HG03175 (cell line): ENCODE measurements at regions not wholly inside any gene's neighbourhood (a gene's known extent, or its start where the extent isn't known, plus 50 kb on each side); places are given as distances from the start of the nearest gene placed in this dataset.

ENCODE experiments used
- ATAC-seq: cut with Tn5 transposase; IDR thresholded peaks from one replicate; pipeline ENCODE4 v1.9.1; 2021; ENCODE audit warnings: mild to moderate bottlenecking, moderate library complexity; ENCODE audit not compliant: unreplicated experiment

- no peak for ATAC-seq
Observed at GRCh38 chr1:96234299-96234698, 487.3 kb upstream of the PTBP2 start.

- ATAC-seq = peak; percentile 66
Observed at GRCh38 chr1:96236156-96236739, 485.3 kb upstream of the PTBP2 start.

- no peak for ATAC-seq
Observed at GRCh38 chr1:96238426-96238825, 483.2 kb upstream of the PTBP2 start.

GRCh38 chr1:96240438-96240837, 481.1 kb upstream of the PTBP2 start:
- ATAC-seq = no peak

- no peak for ATAC-seq
Observed at GRCh38 chr1:96253246-96254035, 468.1 kb upstream of the PTBP2 start.

- ATAC-seq = no peak
Observed at GRCh38 chr1:96256130-96256790, 465.3 kb upstream of the PTBP2 start.

GRCh38 chr1:96259399-96259798, 462.2 kb upstream of the PTBP2 start:
- ATAC-seq = no peak

DNA sequence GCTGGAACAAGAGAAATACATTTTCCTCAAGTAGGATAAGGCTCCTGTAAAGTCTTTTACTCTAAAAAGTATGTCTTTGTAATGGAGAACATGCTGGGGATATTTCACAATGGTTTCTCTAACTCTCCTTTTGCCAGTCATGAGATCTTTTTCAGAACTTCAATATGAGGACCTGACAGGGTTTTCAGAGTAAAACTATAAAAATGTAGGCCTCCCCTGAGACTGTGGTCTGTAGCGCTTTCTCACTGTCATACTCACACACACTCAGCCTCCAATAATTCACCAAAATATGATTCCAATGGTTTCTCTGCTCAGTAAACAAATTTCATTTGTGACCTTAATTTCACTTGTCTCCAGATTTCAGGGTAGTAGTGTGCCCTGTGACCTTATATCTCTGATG, 440.1 kb upstream of the PTBP2 start:
- ATAC-seq = no peak

DNA sequence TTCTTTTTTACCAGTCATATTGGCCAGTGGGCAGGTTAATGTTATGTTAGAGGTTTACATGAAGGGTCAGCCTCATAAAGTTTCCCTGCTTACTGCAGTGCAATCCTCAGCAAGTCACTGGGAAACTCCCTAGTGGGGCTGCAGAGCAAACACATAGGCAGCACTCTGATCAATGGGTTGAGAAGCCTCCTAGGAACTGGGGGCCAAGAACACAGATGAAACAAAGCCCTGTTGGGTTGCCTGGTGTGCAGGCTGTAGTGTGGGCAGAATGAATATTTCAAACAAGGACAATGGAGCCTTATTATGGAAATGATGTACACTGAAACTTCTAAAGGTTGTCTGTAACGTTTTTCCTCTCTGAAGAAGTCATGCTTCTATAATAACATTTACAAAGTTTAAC, 431.6 kb upstream of the PTBP2 start:
- ATAC-seq = no peak

DNA sequence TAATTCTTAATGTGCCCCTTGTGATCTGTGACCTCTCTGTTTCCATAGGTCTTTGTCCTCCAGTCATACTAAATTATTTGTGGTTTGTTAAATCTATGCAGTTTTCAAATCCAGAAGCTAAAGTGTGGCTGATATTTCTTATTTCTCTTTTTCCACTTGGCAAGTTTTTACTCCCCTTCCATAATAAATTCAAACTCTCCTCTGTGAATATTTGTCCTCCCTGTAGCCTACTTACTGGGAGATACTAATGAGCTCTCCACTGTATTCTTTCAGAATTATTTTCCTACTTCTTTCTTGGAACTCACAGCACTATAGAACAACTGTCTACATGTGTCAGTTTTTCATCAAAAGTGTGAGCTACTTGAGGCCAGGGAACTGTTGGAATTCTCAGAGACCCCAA, 430.8 kb upstream of the PTBP2 start:
- ATAC-seq = no peak

DNA sequence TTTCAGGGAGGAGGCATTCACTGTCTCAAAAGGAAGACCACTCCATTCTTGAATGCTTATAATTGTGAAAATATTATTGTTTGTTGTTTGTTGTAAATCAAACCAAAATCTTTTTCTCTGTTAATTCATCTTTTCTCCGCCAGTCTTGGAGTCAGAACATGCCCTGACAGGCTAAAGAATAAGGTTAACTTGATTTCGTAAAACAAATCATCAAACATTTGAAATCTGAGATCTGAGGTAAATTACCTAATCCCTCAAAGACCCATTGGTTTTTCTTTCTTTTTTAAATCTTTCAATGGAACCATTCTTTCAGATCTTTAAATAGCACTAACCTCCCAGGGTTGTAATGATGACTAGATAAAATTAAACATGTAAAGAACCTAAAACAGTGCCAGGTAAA, 430.1 kb upstream of the PTBP2 start:
- no peak for ATAC-seq

GRCh38 chr1:96292141-96292540, 429.4 kb upstream of the PTBP2 start:
- no peak for ATAC-seq

DNA sequence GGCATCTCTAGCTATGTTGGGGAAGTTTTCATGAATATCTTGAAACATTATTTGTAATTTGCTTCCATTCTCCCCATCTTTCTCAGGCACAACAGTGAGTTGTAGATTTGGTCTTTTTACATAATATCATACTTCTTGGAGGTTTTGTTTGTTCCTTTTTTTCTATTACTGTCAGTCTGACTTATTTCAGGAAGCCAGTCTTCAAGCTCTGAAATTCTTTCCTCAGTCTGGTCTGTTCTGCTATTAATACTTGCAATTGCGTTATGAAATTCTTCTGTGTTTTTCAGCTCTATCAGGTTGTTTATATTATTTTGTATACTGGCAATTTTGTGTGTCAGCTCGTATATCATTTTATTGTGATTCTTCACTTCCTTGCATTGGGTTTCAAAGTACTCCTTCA, 424.6 kb upstream of the PTBP2 start:
- ATAC-seq = no peak

DNA sequence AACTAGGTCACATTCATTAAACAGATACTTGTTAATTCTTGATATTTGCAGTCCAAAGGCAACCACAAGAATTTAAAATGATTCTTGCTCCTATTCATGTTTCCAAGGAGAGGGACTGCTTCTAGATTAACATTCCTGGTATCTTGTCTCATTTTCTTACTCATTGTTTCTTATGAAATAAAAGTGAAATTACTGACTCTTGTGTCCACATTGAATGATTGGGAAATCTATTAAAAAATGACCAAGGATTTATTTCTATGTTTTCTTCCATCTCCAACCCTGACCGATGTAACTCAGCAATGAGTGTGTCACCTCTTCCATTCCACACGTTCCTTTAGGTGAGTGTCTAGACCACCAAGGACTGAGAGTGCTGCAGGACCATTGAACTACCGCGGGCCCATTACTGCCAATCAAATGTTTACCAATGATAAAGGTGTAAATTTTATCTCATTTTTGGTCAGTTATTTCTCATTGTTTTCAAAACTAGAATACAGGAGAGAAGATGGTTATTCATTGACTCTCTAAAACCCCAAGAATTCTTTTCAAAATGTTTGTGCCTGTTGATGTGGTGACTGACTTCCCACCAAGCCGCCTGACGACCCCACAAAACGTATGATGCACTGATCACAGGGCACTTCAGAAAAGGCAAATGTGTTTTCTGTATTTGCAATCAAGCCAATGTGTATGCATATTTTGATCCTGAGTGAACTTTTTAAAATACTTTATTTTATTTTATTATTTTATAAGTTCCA, 414.6 kb upstream of the PTBP2 start:
- ATAC-seq = no peak

DNA sequence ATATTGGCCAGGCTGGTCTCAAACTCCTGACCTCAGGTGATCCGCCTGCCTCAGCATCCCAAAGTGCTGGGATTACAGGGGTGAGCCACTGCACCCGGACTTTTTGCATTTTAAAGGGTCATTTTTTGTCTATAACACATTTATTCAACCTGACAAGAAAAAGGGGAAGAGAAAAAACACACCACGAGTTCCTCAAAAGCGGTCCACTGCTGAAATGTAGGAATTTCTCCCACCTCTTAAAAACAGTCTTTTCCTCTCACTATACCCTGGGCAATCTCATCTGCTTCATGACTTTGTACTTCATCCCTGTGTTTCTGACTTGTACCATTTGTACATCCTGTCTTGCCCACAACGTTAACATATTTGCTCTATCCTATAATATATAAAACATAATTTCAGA, 413.3 kb upstream of the PTBP2 start:
- ATAC-seq = no peak

- ATAC-seq = no peak
Observed at GRCh38 chr1:96309783-96310182, 411.8 kb upstream of the PTBP2 start.

DNA sequence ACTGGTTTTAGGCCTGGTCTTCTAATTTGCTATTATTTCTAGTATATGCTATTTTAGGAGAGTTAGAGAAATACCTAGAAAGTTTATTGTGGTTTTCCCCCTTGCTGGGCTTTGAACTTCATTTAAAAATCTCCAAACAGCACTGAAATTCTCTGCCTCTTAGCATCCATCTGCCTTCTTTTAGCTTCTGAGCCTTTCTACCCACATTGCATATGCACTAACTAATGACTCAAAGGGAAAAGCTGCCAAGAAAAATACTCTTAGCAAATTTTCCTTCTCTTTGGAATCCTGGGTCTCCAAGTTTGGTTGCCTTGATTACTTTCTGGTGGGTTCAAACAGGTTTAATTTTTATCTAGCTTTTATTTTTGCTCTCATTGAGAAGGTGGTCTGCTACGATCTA, 408.4 kb upstream of the PTBP2 start:
- no peak for ATAC-seq

- no peak for ATAC-seq
Observed at GRCh38 chr1:96329121-96329520, 392.5 kb upstream of the PTBP2 start.

- no peak for ATAC-seq
Observed at GRCh38 chr1:96331596-96331995, 390.0 kb upstream of the PTBP2 start.

DNA sequence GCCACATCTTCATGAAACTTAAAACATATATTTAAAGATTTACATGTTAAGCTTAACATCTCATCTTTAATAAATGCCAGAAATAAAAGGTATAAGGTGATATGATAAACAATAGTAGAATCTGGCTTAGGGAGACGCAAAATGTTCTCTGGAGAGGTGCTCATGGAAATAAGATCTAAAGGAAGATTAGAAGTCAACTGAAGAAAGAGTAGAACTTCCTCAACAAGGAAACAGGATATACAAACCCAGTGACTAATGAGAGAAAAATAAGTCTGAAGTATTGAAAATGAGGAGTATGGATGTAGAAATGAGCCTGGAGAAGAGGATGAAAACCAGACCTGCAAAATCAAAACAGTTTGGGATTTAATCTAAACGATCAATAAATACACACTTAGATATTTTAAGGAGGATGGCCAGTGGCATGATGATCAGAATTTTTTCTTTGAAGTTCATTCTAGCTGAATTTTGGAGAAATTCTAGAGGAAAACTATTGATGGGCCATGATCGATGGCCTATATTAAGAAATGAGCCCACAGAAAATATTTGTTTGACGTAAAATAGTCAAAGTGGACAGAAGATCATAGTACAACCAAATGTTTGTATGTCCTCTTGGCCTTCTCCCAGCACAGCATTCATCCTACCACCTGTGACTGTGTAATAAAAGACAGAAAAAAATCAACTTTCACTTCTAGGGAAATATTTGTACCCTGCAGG, 387.9 kb upstream of the PTBP2 start:
- no peak for ATAC-seq

DNA sequence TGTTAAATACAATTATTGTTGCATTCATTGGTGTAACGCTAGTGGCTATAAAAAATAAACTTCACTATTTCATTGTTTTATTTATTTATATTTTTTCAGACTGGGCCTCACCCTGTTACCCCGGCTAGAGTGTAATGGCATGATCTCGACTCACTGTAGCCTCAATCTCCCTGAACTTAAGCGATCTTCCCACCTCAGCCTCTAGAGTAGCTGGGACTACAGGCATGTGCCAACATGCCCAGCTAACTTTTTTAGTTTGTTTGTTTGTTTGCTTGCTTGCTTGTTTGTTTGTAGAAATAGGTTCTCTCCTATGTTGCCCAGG, 387.4 kb upstream of the PTBP2 start:
- no peak for ATAC-seq
